ENCODE measurements at regions not wholly inside any gene's neighbourhood (a gene's known extent, or its start where the extent isn't known, plus 50 kb on each side); places are given as distances from the start of the nearest gene placed in this dataset.
"Not testable (repeated sequence)": the region's sequence is repeated elsewhere in the genome, so short reads cannot be mapped to it uniquely, and the experiment has no call there.

DNA sequence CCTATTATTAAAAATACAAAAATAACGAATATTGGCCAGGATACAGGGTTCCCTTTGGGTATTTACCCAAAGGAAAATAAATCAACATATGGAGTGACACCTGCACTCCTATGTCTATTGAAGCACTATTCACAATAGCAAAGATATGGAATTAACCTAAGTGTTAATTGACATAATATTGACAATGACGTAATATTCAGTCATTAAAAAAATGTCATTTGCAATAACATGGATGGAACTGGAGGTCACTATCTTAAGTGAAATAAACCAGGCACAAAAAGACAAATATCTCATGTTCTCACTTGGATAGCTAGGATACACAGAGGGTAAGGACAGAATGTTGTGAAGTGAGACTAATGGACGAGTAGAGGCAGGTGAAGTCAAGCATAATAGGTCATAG is 326.3 kb upstream of the PTGER4 start:
- no peak for DNase-seq

DNA sequence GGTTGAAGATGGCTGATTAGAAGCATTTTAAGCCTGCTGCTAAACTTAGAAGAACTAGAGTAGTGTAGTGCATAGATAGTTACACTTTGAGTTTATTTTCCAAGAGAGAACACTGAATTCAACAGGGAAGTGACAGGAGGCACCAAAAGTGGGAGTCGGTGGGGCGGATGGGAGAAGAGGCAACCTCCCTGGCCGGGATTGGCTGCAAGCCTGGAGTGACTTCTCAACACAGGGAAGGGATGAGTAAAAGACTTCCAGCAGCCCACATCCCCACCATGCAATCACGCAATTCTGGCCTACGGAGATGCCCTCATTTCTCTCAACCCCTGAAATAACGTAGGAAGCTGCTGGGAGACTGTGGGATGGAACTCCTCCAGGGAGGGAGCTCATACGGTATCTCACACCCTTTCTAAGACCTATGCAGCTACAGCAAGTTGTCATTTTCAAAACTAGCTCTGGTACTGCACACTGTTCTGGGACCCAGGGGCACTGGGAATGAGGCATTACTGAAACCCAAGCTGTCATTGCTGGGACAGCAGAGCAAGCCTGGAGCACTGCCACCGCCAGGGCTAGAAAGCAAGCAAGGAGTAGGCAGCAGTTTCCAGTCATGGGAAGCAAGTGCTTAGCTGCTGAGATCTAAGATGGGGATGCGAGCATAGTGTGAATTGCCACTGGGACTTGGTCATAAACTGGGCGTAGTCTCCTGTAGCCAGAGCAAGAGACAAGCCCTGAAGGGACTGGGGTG is 331.6 kb upstream of the PTGER4 start:
- DNase-seq, result peak in 1 of 4 experiments; percentile 11

DNA sequence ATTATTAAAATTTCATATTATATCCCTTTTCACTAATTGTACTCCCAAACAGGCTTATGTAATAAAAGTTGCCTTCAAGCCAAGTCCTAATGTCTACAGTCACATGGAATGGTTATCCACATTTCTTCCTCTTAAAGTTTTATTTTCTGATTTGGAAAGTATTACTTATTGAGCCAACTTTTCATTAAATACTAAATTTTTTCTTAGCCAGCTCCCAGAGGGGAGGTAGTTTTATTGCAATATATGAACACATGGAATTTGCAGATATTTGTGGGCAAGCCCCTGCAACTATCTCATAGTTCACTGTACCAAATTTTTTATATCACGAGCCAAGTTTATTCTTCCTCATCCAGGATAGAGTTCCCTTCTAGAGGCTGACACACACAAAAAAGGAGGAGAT is 332.8 kb upstream of the PTGER4 start:
- no peak for DNase-seq

DNA sequence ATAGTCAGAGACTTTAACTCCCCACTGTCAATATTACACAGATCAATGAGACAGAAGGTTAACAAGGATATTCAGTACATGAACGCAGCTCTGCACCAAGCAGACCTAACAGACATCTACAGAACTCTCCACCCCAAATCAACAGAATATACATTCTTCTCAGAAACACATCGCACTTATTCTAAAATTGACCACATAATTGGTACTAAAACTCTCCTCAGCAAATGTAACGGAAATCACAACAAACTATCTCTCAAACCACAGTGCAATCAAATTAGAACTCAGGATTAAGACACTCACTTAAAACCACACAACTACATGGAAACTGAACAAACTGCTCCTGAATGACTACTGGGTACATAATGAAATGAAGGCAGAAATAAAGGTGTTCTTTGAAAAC is 341.3 kb upstream of the PTGER4 start:
- DNase-seq, result not testable (repeated sequence)

DNA sequence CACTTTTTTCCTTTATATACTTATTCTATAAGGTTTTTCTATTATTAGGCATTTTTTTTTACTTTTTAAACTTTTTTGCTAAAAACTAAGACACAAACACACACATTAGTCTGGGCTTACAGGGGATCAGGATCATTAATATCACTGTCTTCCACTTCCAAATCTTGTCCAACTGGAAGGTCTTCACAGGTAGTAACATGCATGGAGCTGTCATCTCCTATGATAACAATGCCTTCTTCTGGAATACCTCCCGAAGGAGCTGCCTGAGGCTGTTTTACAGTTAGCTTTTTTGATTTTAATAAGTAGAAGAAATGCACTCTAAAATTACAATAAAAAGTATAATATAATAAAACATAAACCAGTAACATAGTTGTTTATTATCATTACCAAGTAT is 345.5 kb upstream of the PTGER4 start:
- no peak for DNase-seq

DNA sequence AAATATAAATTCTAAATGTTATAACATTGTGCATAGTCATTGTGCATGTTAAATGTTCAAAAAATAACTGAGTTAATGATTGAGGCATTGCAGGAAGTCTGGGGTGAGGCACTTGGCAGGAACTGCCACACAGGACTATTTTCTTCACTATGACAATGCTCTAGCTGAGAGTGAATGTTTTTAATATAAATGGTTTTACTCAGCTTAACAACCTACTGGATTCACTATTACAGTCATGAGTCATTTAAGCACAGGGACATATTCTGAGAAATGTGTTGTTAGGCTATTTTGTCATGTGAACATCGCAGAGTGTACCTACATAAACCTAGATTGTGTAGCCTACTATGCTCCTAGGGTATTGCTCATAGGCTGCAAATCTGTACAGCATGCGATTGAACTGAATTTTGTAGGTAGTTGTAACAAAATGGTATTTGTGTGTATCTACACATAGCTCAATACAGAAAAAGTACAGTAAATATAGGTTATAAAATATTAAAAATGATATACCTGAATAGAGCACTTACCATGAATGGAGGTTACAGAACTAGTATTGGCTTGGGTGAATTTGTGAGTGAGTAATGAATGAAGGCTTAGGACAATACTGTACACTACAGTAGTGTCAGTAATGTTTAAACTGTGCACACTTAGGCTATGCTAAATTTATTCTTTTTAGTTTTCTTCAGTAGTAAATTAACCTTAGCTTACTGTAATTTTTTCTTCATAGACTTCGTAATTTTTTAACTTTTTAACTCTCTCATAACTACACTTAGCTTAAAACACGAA is 346.1 kb upstream of the PTGER4 start:
- no peak for DNase-seq

DNA sequence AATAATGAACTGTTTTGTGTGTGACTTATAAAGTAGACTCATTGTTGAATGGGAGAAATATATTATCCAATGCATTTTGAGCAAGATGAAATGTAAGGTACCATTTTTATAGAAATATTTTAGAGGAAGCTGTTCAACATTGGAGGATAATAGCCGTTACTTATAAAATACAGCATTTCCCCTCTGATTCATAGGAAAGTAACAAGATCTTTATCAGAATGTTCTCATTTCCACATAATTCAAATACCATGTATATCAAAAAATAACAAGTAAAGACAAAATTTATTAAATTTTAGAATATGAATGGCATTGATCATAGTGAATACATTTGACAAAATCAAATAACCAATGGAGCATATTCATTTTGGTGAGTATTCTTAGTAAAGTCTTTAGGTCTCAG is 346.7 kb upstream of the PTGER4 start:
- no peak for DNase-seq

DNA sequence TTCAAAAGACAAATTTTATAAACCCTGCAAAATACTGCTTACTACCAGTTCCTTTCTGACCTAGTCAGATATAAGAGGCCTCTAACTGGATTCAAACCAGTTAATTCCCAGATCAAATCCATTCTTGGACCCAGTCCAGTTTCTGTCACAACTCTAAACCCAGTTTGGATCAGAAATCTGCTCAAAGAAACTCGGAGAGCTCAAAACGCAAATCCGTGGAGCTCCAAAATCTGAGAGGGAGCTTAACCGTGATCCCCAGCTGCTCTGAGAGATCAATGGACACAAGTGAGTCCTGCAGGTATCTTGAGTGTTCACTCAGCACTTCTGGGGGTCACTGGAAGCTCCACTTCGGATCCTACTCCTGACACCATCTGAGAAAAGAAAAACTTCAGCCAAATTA is 348.1 kb upstream of the PTGER4 start:
- DNase-seq, result no peak

DNA sequence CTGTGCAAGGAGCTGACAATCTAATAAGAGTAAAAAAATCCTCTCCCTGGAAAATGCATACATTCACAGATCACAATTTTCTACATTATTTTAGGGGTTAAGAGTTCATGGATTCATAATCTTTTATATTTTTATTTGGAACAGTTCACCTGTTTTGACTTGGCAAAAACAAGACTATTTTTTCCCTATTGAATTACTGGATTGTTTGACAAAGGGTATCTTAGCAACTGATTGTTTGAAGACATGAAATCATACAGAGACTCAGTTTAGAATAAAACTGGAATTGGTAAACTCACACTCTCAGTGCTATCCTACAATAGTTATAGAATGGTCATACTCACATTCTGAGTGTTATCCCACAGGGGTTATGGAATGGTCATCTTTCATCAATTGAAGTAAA is 358.2 kb upstream of the PTGER4 start:
- no peak for DNase-seq

DNA sequence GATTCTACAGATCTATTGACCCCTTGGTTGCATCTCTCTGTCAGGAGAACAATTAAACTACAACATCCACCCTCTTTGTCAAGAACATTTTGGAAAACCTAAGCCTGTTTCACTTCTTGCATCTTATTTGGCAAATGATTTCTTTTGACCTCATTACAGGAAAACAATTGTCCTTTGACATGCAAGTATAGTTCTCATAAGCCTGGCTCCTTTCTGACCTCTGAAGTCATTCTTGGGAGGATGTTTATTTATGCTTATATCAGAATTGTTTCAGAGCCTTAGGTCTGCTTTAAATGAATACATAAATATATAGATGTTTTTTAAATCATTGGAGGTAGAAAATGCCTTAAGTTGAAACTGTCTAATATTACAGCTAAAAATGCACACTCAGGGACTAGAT is 361.3 kb upstream of the PTGER4 start:
- DNase-seq, result no peak

DNA sequence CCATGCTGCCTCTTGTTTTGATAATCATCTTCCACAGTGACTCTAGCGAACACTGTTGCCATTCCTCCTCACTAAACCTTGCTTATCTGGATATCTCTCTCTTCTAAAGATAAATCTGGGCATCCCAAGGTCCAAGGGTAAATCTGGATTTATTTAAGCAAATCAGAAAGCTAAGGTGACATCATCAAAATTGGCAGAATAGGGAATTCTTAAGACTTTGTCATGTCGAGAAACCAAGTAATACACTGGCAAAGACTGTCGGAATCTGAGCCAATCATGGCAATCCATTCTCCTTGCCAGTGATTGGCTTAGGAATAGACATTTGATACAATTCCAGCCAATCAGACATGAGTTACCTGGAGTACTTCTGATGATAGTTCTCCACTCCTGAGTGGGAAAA is 362.7 kb upstream of the PTGER4 start:
- DNase-seq, result no peak

DNA sequence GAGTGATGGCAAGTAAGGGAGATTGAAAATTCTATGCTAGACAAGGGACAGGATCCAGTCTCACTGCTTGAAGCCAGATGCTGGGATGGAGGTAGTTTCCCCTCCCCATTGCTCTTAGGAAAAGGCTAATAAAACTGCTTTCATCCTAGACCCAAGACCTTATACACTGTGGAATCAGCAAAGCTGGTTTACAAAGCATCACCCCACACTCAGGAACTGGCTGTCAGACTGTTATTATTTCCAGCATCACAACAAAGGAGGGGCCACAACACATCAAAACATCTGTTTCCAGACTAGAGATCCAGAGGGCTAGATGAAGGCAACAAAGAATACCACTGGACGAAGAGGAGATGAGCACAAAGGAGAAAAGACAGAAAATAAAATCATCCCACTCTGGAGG is 364.6 kb upstream of the PTGER4 start:
- no peak for DNase-seq

DNA sequence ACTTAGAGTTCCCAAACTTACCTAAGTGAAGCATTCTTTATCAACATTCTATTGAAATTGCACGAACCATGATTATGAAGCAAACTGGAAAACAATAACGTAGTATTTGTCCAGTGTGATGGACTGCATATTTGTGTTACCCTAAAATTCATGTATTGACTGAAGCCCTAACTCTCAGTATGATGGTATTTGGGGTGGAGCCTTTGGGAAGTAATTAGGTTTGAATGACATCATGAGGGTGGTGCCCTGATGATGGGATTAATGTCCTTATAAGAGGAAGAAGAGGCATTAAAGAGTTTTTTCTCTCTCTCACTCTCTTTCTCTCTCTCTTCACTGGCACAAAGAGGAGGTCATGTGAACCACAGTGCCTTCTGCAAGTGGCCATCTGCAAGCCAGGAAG is 365.4 kb upstream of the PTGER4 start:
- DNase-seq, result no peak

DNA sequence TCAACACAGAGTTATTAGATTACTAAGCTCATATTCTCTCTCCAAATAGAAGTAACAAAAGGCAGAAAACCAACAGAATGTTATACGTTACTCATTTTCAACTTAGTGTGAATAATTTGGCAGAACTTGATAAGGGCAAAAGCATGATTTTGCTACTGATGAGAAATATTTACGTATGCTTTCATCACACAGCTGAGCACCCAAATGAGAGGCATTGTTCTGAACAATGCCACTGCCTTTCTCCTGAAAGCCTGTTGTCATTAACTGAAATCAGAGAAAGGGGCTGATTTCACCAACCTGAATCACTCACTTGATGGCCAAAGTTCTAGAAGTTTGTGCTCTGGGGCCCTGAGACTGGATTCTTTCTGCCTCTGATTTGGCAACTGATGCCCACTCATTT is 367.5 kb upstream of the PTGER4 start:
- DNase-seq, result no peak

DNA sequence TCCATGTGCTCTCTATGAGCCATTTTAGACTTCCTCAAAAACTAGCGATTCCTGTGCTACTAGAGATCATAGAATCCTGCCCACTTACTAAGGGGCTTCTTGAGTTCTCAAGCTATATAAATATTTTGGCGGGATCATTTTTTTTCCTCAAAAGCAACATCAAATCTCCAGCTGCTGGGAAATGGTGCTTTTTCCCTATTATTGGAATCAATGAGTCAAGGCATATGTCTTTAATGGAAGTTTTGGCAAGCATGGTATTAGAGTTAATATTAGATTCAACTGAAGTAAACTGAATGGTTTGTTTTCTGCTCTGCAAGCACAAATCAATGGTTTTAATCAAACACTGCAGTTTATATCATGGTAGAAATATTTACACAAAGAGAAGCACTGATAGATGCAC is 369.9 kb upstream of the PTGER4 start:
- DNase-seq, result no peak

DNA sequence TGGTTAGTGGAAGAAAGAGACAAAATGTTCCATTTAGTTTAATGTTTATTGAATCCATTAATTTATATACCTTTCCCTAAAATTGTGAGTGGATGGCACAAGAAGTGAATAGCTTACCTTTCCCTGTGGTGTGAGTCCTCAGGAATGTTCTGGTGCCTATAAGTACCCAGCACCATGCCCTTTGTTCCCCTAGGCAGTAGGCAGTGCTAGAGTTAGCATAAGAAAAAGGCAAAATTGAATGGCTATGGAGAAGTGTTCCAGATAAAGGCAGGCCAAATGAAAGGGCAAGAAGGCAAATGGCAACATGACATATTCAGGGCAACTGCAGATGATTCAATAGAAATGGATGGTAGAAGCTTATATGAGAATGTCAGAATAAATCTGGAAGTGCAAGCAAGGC is 370.8 kb upstream of the PTGER4 start:
- DNase-seq, result no peak

DNA sequence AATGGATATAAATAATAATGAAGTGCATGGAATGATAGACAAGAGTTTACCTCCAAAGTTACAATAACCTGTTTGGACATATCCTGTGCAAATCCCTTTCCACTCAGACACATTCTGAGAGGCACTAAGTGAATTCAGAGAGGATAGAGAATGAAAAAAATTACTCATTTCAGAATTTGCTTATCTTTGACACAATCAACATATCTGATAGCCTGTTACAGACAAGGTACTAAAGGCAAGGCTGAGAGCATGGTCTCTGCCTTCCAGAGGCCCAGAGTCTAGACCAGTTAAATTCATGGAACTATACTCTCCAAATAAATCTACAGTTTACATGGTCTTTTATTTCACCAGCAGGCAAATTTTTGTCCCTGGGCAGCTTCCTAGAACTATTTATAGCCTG is 371.8 kb upstream of the PTGER4 start:
- no peak for DNase-seq

DNA sequence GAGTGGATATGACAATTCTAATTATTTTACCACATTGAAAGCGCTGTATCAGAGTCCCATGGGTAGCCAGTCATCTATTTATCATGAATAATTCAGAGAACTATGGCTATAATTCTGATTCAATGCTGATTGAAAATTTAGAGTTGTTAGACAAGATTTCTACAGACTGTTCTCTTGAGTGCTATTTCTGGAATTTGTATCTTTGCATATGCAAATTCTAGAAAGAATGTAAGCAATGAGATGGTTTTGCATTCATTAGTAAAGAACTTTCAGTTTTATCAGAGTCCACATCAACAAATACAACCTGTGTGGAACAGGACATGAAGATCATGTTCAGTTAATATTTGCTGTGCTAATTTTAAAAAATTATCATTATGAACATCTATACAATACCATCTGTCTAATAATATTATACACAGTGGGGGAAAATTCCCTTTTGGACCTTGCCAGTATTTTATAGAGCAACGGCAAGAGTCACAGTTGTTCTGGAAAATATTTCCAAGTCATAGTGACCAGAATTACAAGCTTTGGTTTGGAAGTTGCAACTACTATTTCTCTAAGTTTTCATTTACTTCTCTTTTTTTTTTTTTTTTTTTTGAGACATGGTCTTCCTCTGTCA is 372.7 kb upstream of the PTGER4 start:
- no peak for DNase-seq

DNA sequence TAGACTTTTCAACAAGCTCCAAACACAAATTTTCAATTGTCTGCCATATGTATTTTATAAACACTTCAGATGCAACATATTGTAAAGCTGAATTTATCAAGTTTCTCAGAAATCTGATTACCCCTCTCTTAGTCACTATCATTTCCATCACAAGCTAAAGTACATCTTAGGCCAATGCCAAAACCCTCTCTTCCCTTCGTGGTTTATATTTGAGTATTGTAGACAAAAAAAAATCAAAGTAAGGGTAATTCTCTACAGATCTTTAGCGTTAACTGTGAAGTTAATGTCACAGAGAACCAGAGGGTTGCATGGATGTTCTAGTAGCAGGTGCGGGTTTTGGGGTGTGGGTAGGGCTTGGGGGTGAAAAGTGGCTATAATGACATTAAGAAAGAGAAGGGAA is 387.7 kb upstream of the PTGER4 start:
- DNase-seq, result no peak

DNA sequence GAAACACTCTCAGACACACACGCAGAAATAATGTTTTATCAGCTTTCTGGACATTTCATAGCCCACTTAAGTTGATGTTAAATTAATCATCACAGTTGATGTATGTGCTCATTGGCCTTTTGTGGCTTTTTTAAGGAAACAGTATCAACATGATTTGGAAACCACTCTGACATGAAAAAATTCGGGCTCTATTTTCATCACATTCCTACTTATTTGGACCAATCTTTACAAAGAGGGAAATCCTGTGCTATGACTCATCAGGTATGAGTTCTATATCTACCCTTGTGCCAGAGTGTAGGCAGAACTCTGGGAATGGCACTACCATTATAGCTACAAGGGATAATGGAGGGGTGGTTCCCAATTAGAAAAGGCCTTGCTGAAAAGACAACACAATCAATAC is 388.4 kb upstream of the PTGER4 start:
- DNase-seq, result no peak

DNA sequence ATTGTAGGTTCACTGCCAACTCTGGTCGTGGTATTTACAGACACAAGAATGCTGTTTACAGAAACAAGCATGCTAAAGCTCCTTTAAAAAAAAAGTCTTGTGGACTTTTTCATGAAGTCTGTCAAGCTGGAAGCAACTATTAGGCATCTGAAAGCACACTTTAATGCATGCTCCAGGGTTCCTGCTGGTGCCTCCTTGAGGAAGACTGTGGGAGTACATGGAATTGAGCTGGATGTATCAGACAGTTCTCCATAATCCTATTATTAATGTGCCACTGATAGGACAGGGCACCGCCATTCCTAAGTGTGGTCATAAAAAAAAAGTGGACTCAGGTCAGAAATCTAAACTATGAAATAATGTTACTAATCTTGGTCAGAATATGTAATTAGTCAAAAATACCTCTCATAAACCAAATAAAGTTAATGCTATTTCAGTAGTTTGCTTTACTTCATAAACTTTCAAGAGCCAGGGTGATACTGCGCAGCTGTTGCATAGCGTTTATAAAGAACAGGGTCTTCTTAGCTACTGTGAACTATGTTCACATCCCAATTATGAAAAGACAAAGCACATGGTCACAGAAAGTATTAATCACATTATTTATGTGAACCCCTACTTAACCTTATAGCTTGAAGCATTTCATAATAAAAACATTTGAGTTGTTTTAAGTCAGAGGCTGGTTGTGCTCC is 390.8 kb upstream of the PTGER4 start:
- DNase-seq, result no peak

DNA sequence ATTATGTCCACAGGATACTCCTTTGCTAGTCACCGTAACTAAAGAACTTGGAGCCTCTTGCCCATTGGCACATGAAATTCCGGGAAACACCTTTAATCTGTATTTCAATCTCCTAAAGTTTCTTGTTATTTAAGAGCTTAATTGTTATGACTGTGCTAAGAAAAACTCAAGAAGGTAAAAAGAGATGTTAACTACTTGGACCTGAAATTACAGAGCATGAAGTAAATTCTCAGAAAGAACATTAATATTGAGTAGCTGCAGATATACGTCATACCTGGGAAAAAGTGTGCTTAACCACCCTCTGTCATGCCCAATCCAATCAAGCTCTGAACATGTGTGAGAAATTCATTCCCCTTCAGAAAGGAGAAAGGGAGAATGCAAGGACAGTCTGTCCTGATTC is 394.9 kb upstream of the PTGER4 start:
- no peak for DNase-seq

DNA sequence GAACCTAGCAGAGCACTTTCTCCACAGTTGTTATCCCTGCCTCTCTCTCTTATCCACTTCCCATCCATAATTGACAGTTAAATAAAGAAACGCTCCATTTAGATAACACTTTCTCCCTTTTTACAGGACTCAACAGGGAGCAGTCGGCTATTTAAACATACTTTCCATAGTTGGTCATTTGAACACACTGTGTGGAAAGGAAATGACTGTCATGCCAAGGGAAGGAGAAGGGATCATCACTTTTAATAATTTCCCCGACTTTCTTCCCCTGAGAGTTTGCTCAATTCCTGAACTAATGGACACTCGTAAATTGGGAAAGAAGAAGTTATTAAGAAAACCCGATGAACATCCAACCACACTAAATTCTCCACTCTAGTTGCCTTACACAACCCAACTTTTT is 400.8 kb upstream of the PTGER4 start:
- no peak for DNase-seq

All from suppressor macrophage (primary cell).